ENCODE measurements at regions not wholly inside any gene's neighbourhood (a gene's known extent, or its start where the extent isn't known, plus 50 kb on each side); places are given as distances from the start of the nearest gene placed in this dataset.

GRCh38 chr13:100837631-100838030 lies 163.0 kb upstream of the TMTC4 start:
- no peak overlapping the region for H2AK5ac ChIP-seq (ENCODE audit: low read depth, low read length)
- no peak overlapping the region for H3K23ac ChIP-seq (ENCODE audit: insufficient read length)
- H2BK12ac ChIP-seq (ENCODE audit: low read depth, low read length), result no peak overlapping the region
- H3K4me1 ChIP-seq (replicated peaks in 1 of 4; ENCODE audit: control insufficient read depth in 3 of 4, insufficient read depth in 4 of 4, low read length in 3 of 4), result no peaks in the 10 kb centered on the region; a peak in 1 of 7 replicates
- FAIRE-seq (no peak), DNase-seq (ENCODE audit: low read depth in 1 of 2, low spot score in 2 of 2) (no peak)
- no peak overlapping the region for H3K4me2 ChIP-seq (ENCODE audit: insufficient read depth in 1 of 2, low read depth in 2 of 2, low read length in 2 of 2)
- no peak overlapping the region for H3K27ac ChIP-seq (ENCODE audit: low read depth, low read length)
- no peak overlapping the region for H2BK5ac ChIP-seq (ENCODE audit: low read depth, low read length)
- H4K5ac ChIP-seq (ENCODE audit: insufficient read length, low read depth, low read length), result no peak overlapping the region
- POLR2A ChIA-PET (ENCODE audit: partially characterized antibody), result no interaction called here
- no peaks in the 10 kb centered on the region for H3K27me3 ChIP-seq (replicated peaks in 1 of 4; ENCODE audit: control insufficient read depth in 3 of 4, extremely low read depth in 1 of 4, insufficient read depth in 3 of 4, low read length in 3 of 4)
- H3K23me2 ChIP-seq (ENCODE audit: low read depth, low read length), result no peaks in the 10 kb centered on the region
- H3K79me2 ChIP-seq (ENCODE audit: control insufficient read depth in 1 of 2, insufficient read depth in 2 of 2, low read length in 2 of 2), result no peaks in the 10 kb centered on the region
- H3K18ac ChIP-seq (ENCODE audit: extremely low read depth, low read length), result no peak overlapping the region
- H2BK120ac ChIP-seq (replicated peaks; ENCODE audit: low read depth, low read length), result no peak overlapping the region
- no peak overlapping the region for H2BK20ac ChIP-seq (ENCODE audit: low read length)
- no peaks in the 10 kb centered on the region for H3K79me1 ChIP-seq (ENCODE audit: low read depth, low read length)
- H3K9me3 ChIP-seq (ENCODE audit: insufficient read depth in 2 of 2, low read depth in 1 of 2, low read length in 1 of 2), result no peaks in the 10 kb centered on the region
- WGBS, 2 experiments (ENCODE audit: extremely low coverage in 1 of 2, insufficient coverage in 1 of 2, insufficient read length in 1 of 2, insufficient replicate concordance in 2 of 2, low coverage in 1 of 2, low lambda C conversion rate in 2 of 2, missing lambda C conversion rate in 1 of 2), result 90% methylated on average over 1 of the region's 1 CpG; no CpG with 5 or more reads in 1 of the 2 experiments
- TF ChIP-seq JUND (IDR thresholded peaks at IDR 0.05; ENCODE audit: low read length), result no peak
- no peak overlapping the region for H2AFZ ChIP-seq (ENCODE audit: low read length)
- H3K9ac ChIP-seq (replicated peaks in 1 of 4; ENCODE audit: extremely low read depth in 1 of 4, low read depth in 3 of 4, low read length in 3 of 4), result no peak overlapping the region
- H3K14ac ChIP-seq (ENCODE audit: insufficient read length), result no peak overlapping the region
- no peak overlapping the region for H3K4ac ChIP-seq (replicated peaks; ENCODE audit: insufficient read length, low read depth, low read length)
- CTCF ChIA-PET (ENCODE audit: partially characterized antibody), result interaction anchor here (1.5 to 2.4 kb wide), 4 partner anchors 8 to 81 kb away, joined by 4 to 11 read pairs (median 6); no protein-coding TSS in a partner anchor
- no peaks in the 10 kb centered on the region for H4K20me1 ChIP-seq (replicated peaks in 1 of 2; ENCODE audit: control insufficient read depth in 1 of 2, insufficient read depth in 2 of 2, low read length in 2 of 2)
- H3K4me3 ChIP-seq (ENCODE audit: extremely low read depth in 1 of 4, insufficient read depth in 2 of 4, low read depth in 3 of 4, low read length in 4 of 4), result no peak overlapping the region
- H4K91ac ChIP-seq (replicated peaks; ENCODE audit: insufficient read length, low read length), result no peak overlapping the region
- H3K56ac ChIP-seq (replicated peaks; ENCODE audit: insufficient read length, low read depth, low read length), result no peak overlapping the region
- H2BK15ac ChIP-seq (ENCODE audit: low read length), result no peak overlapping the region
- no peaks in the 10 kb centered on the region for H3K36me3 ChIP-seq (ENCODE audit: control insufficient read depth in 2 of 4, insufficient read depth in 4 of 4, low read length in 3 of 4)
- H4K8ac ChIP-seq (ENCODE audit: extremely low read depth, insufficient read depth, low read length), result no peak overlapping the region
